PFSK-1 (cell line): ENCODE measurements at regions not wholly inside any gene's neighbourhood (a gene's known extent, or its start where the extent isn't known, plus 50 kb on each side); places are given as distances from the start of the nearest gene placed in this dataset.

ENCODE experiments used
- FOXP2 ChIP-seq: optimal IDR thresholded peaks from 2 replicates; pipeline ENCODE3; 2011; ENCODE audit warnings: borderline replicate concordance, control low read depth, inconsistent platforms; ENCODE audit not compliant: insufficient read depth; ENCODE audit errors: extremely low read length, extremely low read depth
- POLR2AphosphoS5 ChIP-seq: IDR thresholded peaks from 2 replicates; pipeline ENCODE4 v1.6.1; 2012; ENCODE audit warnings: low read depth, mild to moderate bottlenecking, control low read depth, low read length, moderate library complexity
- REST ChIP-seq, 2 experiments: IDR thresholded peaks; 2 replicates each; pipeline versions ENCODE4 v1.6.1 to v1.8.0; 2011 to 2012; ENCODE audit warnings: low read depth in 2 of 2, low read length in 2 of 2, control low read depth in 1 of 2, inconsistent platforms in 1 of 2, mild to moderate bottlenecking in 1 of 2, moderate library complexity in 1 of 2; ENCODE audit not compliant: insufficient read depth in 1 of 2
- SIN3A ChIP-seq: IDR thresholded peaks from 2 replicates; pipeline ENCODE4 v1.6.1; 2012; ENCODE audit warnings: mild to moderate bottlenecking, low read length, moderate library complexity, borderline replicate concordance; ENCODE audit not compliant: insufficient read depth
- TAF1 ChIP-seq: IDR thresholded peaks from 2 replicates; pipeline ENCODE4 v1.6.1; 2012; ENCODE audit warnings: low read length, control low read depth, borderline replicate concordance; ENCODE audit not compliant: insufficient read depth

GRCh38 chr5:167821669-167822068 lies 469.8 kb upstream of the WWC1 start:
- TF ChIP-seq POLR2AphosphoS5 (no peak), SIN3A (no peak), FOXP2 (no peak), REST (IDR thresholded peaks at IDR 0.05; ENCODE audit: insufficient read depth in 1 of 2, low read depth in 2 of 2, low read length in 2 of 2) (no peak), TAF1 (no peak)

- TF ChIP-seq REST (IDR thresholded peaks at IDR 0.05; ENCODE audit: insufficient read depth in 1 of 2, low read depth in 2 of 2, low read length in 2 of 2), result no peak
- TF ChIP-seq FOXP2, result no peak
- TF ChIP-seq SIN3A, result no peak
- TF ChIP-seq POLR2AphosphoS5, result no peak
- no peak for TF ChIP-seq TAF1
Observed at GRCh38 chr5:167822241-167822640, 469.2 kb upstream of the WWC1 start.

GRCh38 chr5:167823405-167823804 lies 468.0 kb upstream of the WWC1 start:
- TF ChIP-seq TAF1 (no peak), FOXP2 (no peak), SIN3A (no peak), POLR2AphosphoS5 (no peak)

GRCh38 chr5:167827766-167828165 lies 463.7 kb upstream of the WWC1 start:
- TF ChIP-seq SIN3A (no peak), REST (IDR thresholded peaks at IDR 0.05; ENCODE audit: insufficient read depth in 1 of 2, low read depth in 2 of 2, low read length in 2 of 2) (no peak), FOXP2 (no peak), TAF1 (no peak), POLR2AphosphoS5 (no peak)

- TF ChIP-seq REST (IDR thresholded peaks at IDR 0.05; ENCODE audit: insufficient read depth in 1 of 2, low read depth in 2 of 2, low read length in 2 of 2), result no peak
- no peak for TF ChIP-seq SIN3A
- no peak for TF ChIP-seq FOXP2
Observed at GRCh38 chr5:167831754-167832504, 459.5 kb upstream of the WWC1 start.
